GM23338 (cell line): ENCODE measurements at regions not wholly inside any gene's neighbourhood (a gene's known extent, or its start where the extent isn't known, plus 50 kb on each side); places are given as distances from the start of the nearest gene placed in this dataset.

ENCODE experiments used
- CTCF ChIP-seq, 2 experiments: fragments of 200-600 bp in 1 of 2; sonication (generic) in 1 of 2; conservative IDR thresholded peaks; 2 replicates each; pipeline versions ENCODE4 v1.5.1 to v1.6.1; 2016 to 2017; ENCODE audit warnings: antibody characterized with exemption in 2 of 2, low read depth in 2 of 2, mild to moderate bottlenecking in 2 of 2, moderate library complexity in 1 of 2
- EZH2 ChIP-seq: fragments of 200-600 bp; sonication (generic); IDR thresholded peaks from one replicate; pipeline ENCODE4 v1.8.0; 2017; ENCODE audit warnings: antibody characterized with exemption, mild to moderate bottlenecking, low read depth; ENCODE audit not compliant: unreplicated experiment
- POLR2AphosphoS5 ChIP-seq: IDR thresholded peaks from 2 replicates; pipeline ENCODE4 v1.6.1; 2016; ENCODE audit warnings: antibody characterized with exemption, low read depth
- ZNF331 ChIP-seq: fragments of 250-450 bp; sonication (Bioruptor Pico); IDR thresholded peaks from 2 replicates; pipeline ENCODE4 v1.5.0; 2020; ENCODE audit warnings: low read depth, mild to moderate bottlenecking, moderate library complexity

DNA sequence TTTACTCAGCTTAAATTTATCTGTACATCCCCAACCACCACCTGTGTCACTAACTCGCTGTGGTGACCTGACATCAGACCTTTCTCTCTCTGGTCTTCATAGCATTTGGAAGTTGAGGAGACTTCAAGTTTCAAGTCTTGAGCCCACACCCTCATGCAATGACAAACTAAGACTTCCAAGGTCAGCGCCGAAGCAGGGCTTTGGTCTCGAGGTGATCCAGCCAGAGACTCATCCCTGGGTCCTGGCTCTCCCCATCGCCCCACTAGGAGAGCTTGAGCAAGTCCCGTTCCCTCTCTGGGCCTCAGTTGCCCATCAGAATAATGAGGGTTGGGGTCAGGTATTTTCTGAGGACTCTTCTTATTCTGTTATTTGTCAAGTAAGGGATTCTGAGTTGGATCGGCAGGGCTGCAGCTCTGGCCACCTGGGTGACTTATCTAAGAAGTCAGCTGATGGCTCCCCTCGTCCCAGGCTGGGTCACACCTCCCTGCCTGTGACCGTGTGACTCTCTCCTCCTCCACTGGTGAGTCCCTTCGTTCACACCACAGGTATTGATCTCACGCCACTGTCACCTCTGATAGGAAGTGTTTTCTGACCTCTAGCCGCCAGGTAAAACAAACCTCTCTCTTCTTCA lies 143.7 kb upstream of the RUNX3 start:
- TF ChIP-seq CTCF (conservative IDR thresholded peaks at IDR 0.05; ENCODE audit: low read depth in 2 of 2) (no peak), POLR2AphosphoS5 (no peak), ZNF331 (no peak), EZH2 (no peak)
